CD4-positive, alpha-beta T cell (primary cell): ENCODE measurements at regions not wholly inside any gene's neighbourhood (a gene's known extent, or its start where the extent isn't known, plus 50 kb on each side); places are given as distances from the start of the nearest gene placed in this dataset.

Source experiments
- ATAC-seq: fragments of 200-7000 bp; cut with Tn5 transposase; one replicate; pipeline ENCODE4 v1.10.0; 2022; ENCODE audit warnings: mild to moderate bottlenecking; ENCODE audit not compliant: poor library complexity
- CTCF ChIA-PET: fragments of 350-600 bp; sonication (Branson Sonifier 250); formaldehyde crosslinking; loops from one replicate; lab custom pipeline; 2021; ENCODE audit warnings: antibody characterized with exemption, inconsistent platforms; lab: Charles Lee
- POLR2A ChIA-PET: fragments of 350-600 bp; sonication (Branson Sonifier 250); formaldehyde crosslinking; loops from one replicate; lab custom pipeline; 2021; ENCODE audit warnings: antibody characterized with exemption, inconsistent platforms; lab: Charles Lee
- DNase-seq, 14 experiments: peaks; one replicate each; pipeline ENCODE4 v3.0.0-alpha.2; 2013 to 2020; ENCODE audit warnings: mixed read lengths in 2 of 14
- H3K27ac ChIP-seq, 2 donors: one replicate each; pipeline versions ENCODE4 v1.5.1 to v1.7.0; 2013; ENCODE audit warnings: low read length in 2 of 2, low read depth in 1 of 2, mild to moderate bottlenecking in 1 of 2
- H3K27me3 ChIP-seq, 2 experiments: 1 replicate in 1 of 2; 2 replicates in 1 of 2; pipeline versions ENCODE4 v1.6.1 to v1.7.0; 2013; ENCODE audit warnings: low read length in 2 of 2, control low read depth in 1 of 2, mild to moderate bottlenecking in 1 of 2, moderate library complexity in 1 of 2; ENCODE audit not compliant: insufficient read depth in 2 of 2, control insufficient read depth in 1 of 2
- H3K36me3 ChIP-seq: one replicate; pipeline ENCODE4 v1.6.1; 2013; ENCODE audit warnings: low read length, control low read depth; ENCODE audit not compliant: insufficient read depth
- H3K4me1 ChIP-seq: one replicate; pipeline ENCODE4 v1.6.1; 2013; ENCODE audit warnings: low read length, control low read depth; ENCODE audit not compliant: insufficient read depth
- H3K4me3 ChIP-seq: one replicate; pipeline ENCODE4 v1.5.1; 2013; ENCODE audit warnings: mild to moderate bottlenecking, low read length, moderate library complexity
- H3K9me3 ChIP-seq, 2 experiments: 1 replicate in 1 of 2; 2 replicates in 1 of 2; pipeline versions ENCODE4 v1.6.1 to v1.7.0; 2013; ENCODE audit warnings: low read length in 2 of 2, mild to moderate bottlenecking in 2 of 2, control low read depth in 1 of 2, moderate library complexity in 1 of 2; ENCODE audit not compliant: control insufficient read depth in 1 of 2, insufficient read depth in 1 of 2
- H3K27ac Mint-ChIP-seq: one replicate; pipeline ENCODE4 v1.8.0; 2020; ENCODE audit warnings: mixed read lengths
- H3K27me3 Mint-ChIP-seq: one replicate; pipeline ENCODE4 v1.8.0; 2021; ENCODE audit warnings: mixed read lengths
- H3K36me3 Mint-ChIP-seq: one replicate; pipeline ENCODE4 v1.8.0; 2021; ENCODE audit warnings: low read depth, mixed read lengths
- H3K4me1 Mint-ChIP-seq: one replicate; pipeline ENCODE4 v1.8.0; 2021; ENCODE audit warnings: low read depth, mixed read lengths
- H3K4me3 Mint-ChIP-seq: one replicate; pipeline ENCODE4 v1.8.0; 2020; ENCODE audit warnings: mild to moderate bottlenecking, mixed read lengths
- H3K9me3 Mint-ChIP-seq: one replicate; pipeline ENCODE4 v1.8.0; 2020; ENCODE audit warnings: mixed read lengths
- CTCF ChIP-seq: fragments of 200-600 bp; IDR thresholded peaks from one replicate; pipeline ENCODE4 v1.8.0; 2022; ENCODE audit warnings: antibody characterized with exemption, mild to moderate bottlenecking
- intact Hi-C, 2 experiments: fragments of 100-400 bp; cut with DNase I in 1 of 2; cut with micrococcal nuclease in 1 of 2; formaldehyde crosslinking; loops; one replicate each; pipeline versions ENCODE4 v1.15.1 to v1.9.0; 2023 to 2025; cut with DNase I, micrococcal nuclease

DNA sequence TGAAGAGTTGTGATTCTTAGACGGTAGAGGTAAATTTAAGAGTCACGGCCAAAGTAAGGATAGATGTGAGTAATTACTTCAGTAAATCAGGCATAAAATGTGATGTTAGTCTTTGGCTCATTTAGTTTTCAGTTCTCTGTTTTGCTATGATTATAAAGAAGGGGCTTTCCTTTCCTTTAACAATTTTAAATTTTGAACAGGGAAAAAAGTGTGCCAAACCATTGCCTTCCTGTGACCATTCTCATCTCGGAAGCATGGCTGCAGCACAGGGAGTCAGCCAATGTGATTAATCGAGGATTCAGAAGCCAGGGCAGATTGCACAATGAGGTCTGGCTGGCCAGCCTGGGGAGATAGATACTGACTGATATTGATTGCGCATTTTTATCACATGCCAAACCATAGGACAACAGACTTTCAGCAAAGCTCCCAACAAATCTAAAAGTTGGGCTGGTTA is 480.2 kb upstream of the PRICKLE1 start:
- Mint-ChIP-seq H3K36me3 (no peaks in the 10 kb centered on the region), H3K4me1 (no peaks in the 10 kb centered on the region), H3K4me3 (no peak overlapping the region), H3K27me3 (no peaks in the 10 kb centered on the region), H3K27ac (no peak overlapping the region), H3K9me3 (peaks cover 5% of the 10 kb centered on the region)
- H3K4me1 ChIP-seq, result no peaks in the 10 kb centered on the region
- no peaks in the 10 kb centered on the region for H3K36me3 ChIP-seq
- no peaks in the 10 kb centered on the region for H3K9me3 ChIP-seq
- intact Hi-C loops, result no loop called here
- ChIA-PET CTCF (no interaction called here), POLR2A (no interaction called here)
- ATAC-seq (no peak), DNase-seq (no peak)
- TF ChIP-seq CTCF, result no peak
- no peak overlapping the region for H3K4me3 ChIP-seq
- H3K27ac ChIP-seq, result no peak overlapping the region
- no peaks in the 10 kb centered on the region for H3K27me3 ChIP-seq

GRCh38 chr12:43066471-43066870 is 476.9 kb upstream of the PRICKLE1 start:
- no peak overlapping the region for H3K27ac Mint-ChIP-seq
- H3K4me3 ChIP-seq, result no peak overlapping the region
- H3K4me3 Mint-ChIP-seq, result no peak overlapping the region
- POLR2A ChIA-PET, result no interaction called here
- no peaks in the 10 kb centered on the region for H3K27me3 Mint-ChIP-seq
- peaks cover 3% of the 10 kb centered on the region for H3K9me3 Mint-ChIP-seq
- CTCF ChIA-PET, result no interaction called here
- H3K36me3 ChIP-seq, result no peaks in the 10 kb centered on the region
- intact Hi-C loops, result no loop called here
- no peaks in the 10 kb centered on the region for H3K9me3 ChIP-seq
- H3K4me1 Mint-ChIP-seq, result no peaks in the 10 kb centered on the region
- H3K4me1 ChIP-seq, result no peaks in the 10 kb centered on the region
- TF ChIP-seq CTCF, result no peak
- no peaks in the 10 kb centered on the region for H3K27me3 ChIP-seq
- DNase-seq (no peak), ATAC-seq (no peak)
- no peak overlapping the region for H3K27ac ChIP-seq
- no peaks in the 10 kb centered on the region for H3K36me3 Mint-ChIP-seq

GRCh38 chr12:43063650-43064049 is 474.1 kb upstream of the PRICKLE1 start:
- Histone ChIP-seq H3K4me1 (no peaks in the 10 kb centered on the region), H3K27me3 (no peaks in the 10 kb centered on the region), H3K27ac (no peak overlapping the region), H3K36me3 (no peaks in the 10 kb centered on the region), H3K4me3 (no peak overlapping the region), H3K9me3 (no peaks in the 10 kb centered on the region)
- H3K27me3 Mint-ChIP-seq, result no peaks in the 10 kb centered on the region
- ChIA-PET CTCF (no interaction called here), POLR2A (no interaction called here)
- ATAC-seq (no peak), DNase-seq (no peak)
- H3K9me3 Mint-ChIP-seq, result peaks cover 7% of the 10 kb centered on the region
- no peaks in the 10 kb centered on the region for H3K36me3 Mint-ChIP-seq
- H3K4me3 Mint-ChIP-seq, result no peak overlapping the region
- intact Hi-C loops, result no loop called here
- no peak overlapping the region for H3K27ac Mint-ChIP-seq
- H3K4me1 Mint-ChIP-seq, result no peaks in the 10 kb centered on the region
- no peak for TF ChIP-seq CTCF
